ENCODE measurements at regions not wholly inside any gene's neighbourhood (a gene's known extent, or its start where the extent isn't known, plus 50 kb on each side); places are given as distances from the start of the nearest gene placed in this dataset.

DNA sequence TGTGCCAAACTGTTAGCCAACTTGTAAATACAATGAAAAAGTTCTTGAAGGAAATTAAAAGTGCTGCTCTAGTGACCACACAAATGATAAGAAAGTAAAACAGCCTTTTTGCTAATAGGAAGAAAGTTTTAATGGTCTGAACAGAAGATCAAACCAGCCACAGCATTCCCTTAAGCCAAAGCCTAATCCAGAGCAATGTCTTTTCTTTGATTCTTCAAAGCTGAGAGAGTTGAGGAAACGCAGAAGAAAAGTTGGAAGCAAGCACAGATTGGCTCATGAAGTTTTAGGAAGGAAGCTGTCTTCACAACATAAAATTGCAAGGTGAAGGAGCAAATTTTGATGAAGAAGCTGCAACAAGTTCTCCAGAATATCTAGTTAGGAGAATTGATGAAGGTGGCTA lies 213.8 kb downstream of the ATXN7L3B start:
- TF ChIP-seq, protein P1, sequence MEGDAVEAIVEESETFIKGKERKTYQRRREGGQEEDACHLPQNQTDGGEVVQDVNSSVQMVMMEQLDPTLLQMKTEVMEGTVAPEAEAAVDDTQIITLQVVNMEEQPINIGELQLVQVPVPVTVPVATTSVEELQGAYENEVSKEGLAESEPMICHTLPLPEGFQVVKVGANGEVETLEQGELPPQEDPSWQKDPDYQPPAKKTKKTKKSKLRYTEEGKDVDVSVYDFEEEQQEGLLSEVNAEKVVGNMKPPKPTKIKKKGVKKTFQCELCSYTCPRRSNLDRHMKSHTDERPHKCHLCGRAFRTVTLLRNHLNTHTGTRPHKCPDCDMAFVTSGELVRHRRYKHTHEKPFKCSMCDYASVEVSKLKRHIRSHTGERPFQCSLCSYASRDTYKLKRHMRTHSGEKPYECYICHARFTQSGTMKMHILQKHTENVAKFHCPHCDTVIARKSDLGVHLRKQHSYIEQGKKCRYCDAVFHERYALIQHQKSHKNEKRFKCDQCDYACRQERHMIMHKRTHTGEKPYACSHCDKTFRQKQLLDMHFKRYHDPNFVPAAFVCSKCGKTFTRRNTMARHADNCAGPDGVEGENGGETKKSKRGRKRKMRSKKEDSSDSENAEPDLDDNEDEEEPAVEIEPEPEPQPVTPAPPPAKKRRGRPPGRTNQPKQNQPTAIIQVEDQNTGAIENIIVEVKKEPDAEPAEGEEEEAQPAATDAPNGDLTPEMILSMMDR (IDR thresholded peaks at IDR 0.05 in 4 of 5, conservative IDR thresholded peaks at IDR 0.05 in 1 of 5) = no peak
- TF ChIP-seq POLR2A (IDR thresholded peaks at IDR 0.05) = no peak

Measured in gastrocnemius medialis (tissue), 4 donors.